Activated naive CD4-positive, alpha-beta T cell treated with anti-CD3 and anti-CD28 coated beads, Interleukin-2, amount 50 U/mL, for 24 hours (primary cell): ENCODE measurements at regions not wholly inside any gene's neighbourhood (a gene's known extent, or its start where the extent isn't known, plus 50 kb on each side); places are given as distances from the start of the nearest gene placed in this dataset.

Experiments used
- H3K27ac Mint-ChIP-seq: one replicate; pipeline ENCODE4 v1.8.0; 2021; ENCODE audit warnings: mild to moderate bottlenecking, mixed read lengths
- H3K27me3 Mint-ChIP-seq: one replicate; pipeline ENCODE4 v1.8.0; 2021; ENCODE audit warnings: mixed read lengths
- H3K36me3 Mint-ChIP-seq: one replicate; pipeline ENCODE4 v1.8.0; 2021; ENCODE audit warnings: mixed read lengths
- H3K4me1 Mint-ChIP-seq: one replicate; pipeline ENCODE4 v1.8.0; 2021; ENCODE audit warnings: mixed read lengths
- H3K4me3 Mint-ChIP-seq: one replicate; pipeline ENCODE4 v1.8.0; 2021; ENCODE audit warnings: mild to moderate bottlenecking, mixed read lengths
- H3K9me3 Mint-ChIP-seq: one replicate; pipeline ENCODE4 v1.8.0; 2021; ENCODE audit warnings: mixed read lengths

DNA sequence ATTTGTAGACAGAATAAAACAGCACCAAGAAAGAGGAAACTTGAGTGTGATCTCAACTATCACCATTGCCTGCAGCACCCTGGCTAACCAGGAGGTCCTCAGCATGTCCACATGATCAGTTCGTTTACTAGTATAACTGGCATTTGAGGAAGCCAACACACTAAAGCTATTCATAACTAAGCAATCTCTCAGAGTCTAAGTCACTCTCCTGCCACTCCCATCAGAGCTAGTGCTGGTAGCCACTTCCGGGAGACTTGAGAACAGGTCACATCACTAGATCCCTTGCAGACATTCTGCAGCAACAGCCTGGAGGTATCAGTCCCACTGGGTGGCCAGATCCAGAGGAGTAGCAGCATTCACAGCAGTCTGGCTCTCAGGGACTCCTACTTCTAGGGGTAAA lies 352.9 kb upstream of the OR4E1 start:
- Mint-ChIP-seq H3K27ac (no peak overlapping the region), H3K36me3 (no peaks in the 10 kb centered on the region), H3K4me1 (peaks cover 5% of the 10 kb centered on the region), H3K9me3 (no peaks in the 10 kb centered on the region), H3K27me3 (no peaks in the 10 kb centered on the region), H3K4me3 (no peak overlapping the region)

DNA sequence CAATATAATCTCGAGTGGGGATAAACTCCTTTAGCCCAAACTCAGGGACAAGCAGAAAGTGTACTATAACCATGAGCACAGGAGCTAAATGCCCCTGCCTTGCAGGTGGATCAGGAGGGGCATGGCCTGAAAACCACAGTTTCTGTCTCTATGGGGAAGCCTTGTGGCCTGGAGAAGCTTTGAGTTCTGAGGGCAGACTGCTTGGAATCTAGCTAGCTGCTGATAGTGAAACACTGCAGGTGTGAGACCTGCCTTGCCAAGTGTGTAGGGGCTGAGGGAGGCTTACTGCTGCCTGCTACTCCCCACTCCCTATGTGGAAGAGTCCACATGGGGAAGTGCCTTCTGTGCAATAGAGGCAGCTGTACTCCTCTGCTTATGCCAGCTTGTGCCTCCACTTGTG lies 352.3 kb upstream of the OR4E1 start:
- no peaks in the 10 kb centered on the region for H3K36me3 Mint-ChIP-seq
- H3K27ac Mint-ChIP-seq: no peak overlapping the region
- H3K9me3 Mint-ChIP-seq: no peaks in the 10 kb centered on the region
- H3K4me1 Mint-ChIP-seq: peaks cover 5% of the 10 kb centered on the region
- no peak overlapping the region for H3K4me3 Mint-ChIP-seq
- no peaks in the 10 kb centered on the region for H3K27me3 Mint-ChIP-seq

DNA sequence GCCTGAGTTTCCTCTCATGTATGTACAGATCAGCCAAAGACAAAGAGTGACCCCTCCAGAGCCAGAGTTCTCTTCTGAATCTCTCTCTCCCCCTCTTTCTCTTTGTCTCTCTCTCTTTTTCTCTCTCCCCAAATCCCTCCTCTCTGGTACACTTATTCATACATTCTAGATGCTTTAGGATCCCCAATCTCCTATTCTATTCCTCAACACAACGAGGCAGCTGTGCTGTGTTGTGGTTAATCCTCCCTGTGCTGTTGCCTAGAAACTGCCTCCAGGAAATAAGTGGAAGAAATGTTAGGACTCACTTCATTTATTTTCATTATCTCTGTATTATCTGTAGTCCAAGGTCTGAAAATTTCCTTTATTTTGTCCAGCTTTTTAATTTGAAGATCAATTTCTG lies 350.5 kb upstream of the OR4E1 start:
- Mint-ChIP-seq H3K36me3 (no peaks in the 10 kb centered on the region), H3K4me3 (no peak overlapping the region), H3K27ac (no peak overlapping the region), H3K27me3 (no peaks in the 10 kb centered on the region), H3K9me3 (no peaks in the 10 kb centered on the region), H3K4me1 (peaks cover 8% of the 10 kb centered on the region)

DNA sequence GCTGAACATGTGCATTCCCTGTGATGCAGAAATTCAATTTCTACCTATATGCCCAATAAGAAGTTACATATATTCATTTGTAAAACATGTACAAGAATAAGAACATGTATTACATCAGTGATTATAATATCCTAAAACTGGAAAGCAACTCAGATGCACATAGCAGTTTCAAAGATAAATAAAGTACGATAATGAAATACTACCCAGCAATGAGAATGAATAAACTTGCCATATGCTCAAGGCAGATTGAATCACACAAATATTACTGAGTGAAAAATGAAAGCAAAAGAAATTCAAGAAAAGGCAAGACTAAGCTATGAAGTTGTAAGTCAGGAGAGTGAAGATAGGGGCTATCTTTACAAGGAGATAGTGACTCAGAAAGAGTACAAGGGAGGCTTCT lies 345.3 kb upstream of the OR4E1 start:
- peaks cover 7% of the 10 kb centered on the region for H3K4me1 Mint-ChIP-seq
- H3K4me3 Mint-ChIP-seq: no peak overlapping the region
- no peaks in the 10 kb centered on the region for H3K9me3 Mint-ChIP-seq
- no peak overlapping the region for H3K27ac Mint-ChIP-seq
- no peaks in the 10 kb centered on the region for H3K27me3 Mint-ChIP-seq
- H3K36me3 Mint-ChIP-seq: no peaks in the 10 kb centered on the region

DNA sequence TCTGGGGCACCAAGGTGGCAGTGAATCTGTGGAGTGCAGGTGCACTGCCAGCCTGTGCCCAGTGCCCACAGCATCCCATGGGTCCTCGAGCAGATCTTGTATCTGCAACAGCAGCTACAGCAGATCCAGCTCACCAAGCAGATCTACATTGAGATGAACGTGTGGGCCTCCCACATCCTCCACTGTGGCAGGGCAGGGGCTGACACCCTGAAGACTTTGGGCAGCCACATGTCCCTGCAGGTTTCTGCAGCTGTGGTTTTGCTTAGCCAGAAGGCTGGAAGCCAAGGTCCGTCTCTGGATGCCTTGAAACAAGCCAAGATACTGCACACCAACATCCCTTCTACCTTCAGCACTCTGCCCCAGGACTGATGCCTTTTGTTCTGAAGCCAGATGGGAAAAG lies 338.8 kb upstream of the OR4E1 start:
- Mint-ChIP-seq H3K4me3 (no peak overlapping the region), H3K9me3 (no peaks in the 10 kb centered on the region), H3K4me1 (peaks cover 6% of the 10 kb centered on the region), H3K27me3 (no peaks in the 10 kb centered on the region), H3K27ac (no peak overlapping the region), H3K36me3 (no peaks in the 10 kb centered on the region)

DNA sequence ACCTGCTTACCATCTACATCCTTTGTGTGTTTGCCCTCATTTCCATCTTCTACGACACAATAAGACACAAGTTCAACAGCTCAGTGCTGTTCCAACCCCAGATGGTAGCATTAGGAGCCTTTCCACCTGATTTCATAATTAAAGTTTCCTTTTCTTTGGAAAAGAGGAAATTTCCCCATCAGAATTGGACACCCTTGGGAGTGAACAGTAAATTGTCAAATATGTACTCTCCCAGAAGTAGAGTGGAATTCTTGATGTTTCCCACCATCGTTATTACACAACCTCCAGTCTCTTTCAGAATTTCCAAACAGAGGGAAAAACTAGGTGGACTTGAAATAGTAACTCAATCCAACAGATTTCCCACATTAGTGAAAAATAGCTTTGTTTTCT lies 337.6 kb upstream of the OR4E1 start:
- Mint-ChIP-seq H3K4me1 (peaks cover 16% of the 10 kb centered on the region), H3K9me3 (no peaks in the 10 kb centered on the region), H3K4me3 (no peak overlapping the region), H3K36me3 (no peaks in the 10 kb centered on the region), H3K27me3 (no peaks in the 10 kb centered on the region), H3K27ac (no peak overlapping the region)

DNA sequence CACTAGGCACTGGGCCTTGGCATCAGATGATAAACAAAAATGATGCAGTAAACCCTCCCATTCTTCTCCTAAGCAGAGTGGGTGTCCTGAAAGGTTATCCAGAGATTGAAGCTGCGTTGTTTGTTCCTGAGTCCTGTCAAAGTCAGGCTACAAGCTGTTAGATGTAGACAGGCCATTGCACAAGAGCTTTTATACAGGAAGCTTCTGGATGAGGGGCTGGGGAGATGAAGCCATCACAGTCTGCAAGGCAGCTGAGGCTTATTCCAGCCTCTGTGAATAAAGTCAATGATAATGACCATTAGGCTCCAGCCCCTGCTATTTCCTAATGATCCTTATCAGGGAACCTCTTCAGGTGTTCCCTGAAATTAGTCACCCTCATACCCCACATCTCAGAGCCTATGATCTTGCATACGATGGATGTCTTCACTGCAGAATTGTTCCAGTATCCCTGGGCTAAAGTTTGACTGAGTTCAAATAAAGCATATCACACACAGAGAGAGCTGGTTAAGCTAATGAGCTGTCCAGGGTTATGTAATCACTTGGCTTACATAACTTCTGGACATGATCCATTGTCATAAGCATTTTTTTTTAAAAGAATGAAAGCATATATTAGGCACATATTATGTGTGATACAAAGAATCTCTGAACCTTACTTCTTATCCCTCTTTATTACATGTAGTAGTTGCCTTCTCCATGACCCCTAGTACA lies 337.1 kb upstream of the OR4E1 start:
- peaks cover 16% of the 10 kb centered on the region for H3K4me1 Mint-ChIP-seq
- H3K27me3 Mint-ChIP-seq: no peaks in the 10 kb centered on the region
- no peaks in the 10 kb centered on the region for H3K36me3 Mint-ChIP-seq
- peak overlapping the region; percentile 30 for H3K27ac Mint-ChIP-seq
- H3K4me3 Mint-ChIP-seq: no peak overlapping the region
- no peaks in the 10 kb centered on the region for H3K9me3 Mint-ChIP-seq

DNA sequence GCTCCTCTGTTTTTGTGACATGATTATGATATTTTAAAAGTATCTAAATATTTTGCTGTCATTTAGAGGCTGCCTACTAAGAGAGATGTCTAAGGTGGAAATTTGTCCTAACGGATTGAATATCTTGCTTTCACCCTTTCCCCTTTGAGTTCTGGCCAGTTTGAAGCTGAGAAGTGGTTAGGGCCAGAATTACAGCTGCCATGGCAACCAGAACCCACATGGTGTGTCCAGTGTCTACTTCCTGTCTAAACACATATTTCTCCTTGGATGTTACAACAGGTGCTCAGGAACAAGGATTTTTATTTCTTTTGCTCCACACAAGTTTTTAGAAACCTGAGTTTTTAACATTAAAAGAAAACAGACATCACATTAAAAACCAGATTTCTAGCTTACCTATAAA lies 335.1 kb upstream of the OR4E1 start:
- no peaks in the 10 kb centered on the region for H3K9me3 Mint-ChIP-seq
- H3K4me1 Mint-ChIP-seq: peaks cover 16% of the 10 kb centered on the region
- no peaks in the 10 kb centered on the region for H3K27me3 Mint-ChIP-seq
- H3K4me3 Mint-ChIP-seq: peak overlapping the region; percentile 23
- no peaks in the 10 kb centered on the region for H3K36me3 Mint-ChIP-seq
- no peak overlapping the region for H3K27ac Mint-ChIP-seq

DNA sequence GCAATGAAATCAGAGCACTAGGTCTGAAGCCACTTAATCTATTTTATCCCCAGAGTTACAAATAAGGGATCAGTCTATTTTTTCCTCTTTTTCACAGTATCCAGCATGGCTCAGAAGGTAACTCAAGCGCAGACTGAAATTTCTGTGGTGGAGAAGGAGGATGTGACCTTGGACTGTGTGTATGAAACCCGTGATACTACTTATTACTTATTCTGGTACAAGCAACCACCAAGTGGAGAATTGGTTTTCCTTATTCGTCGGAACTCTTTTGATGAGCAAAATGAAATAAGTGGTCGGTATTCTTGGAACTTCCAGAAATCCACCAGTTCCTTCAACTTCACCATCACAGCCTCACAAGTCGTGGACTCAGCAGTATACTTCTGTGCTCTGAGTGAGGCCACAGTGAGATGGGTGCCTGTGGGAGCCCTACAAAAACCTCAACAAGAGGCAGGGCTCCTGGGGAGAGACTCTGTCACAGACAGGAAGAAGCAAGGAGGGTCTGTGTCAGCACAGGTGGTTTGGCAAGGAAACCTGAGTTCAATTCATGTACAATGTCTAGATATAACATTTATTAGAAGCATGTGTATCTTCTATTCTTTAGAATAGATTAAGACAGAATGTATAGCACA lies 334.3 kb upstream of the OR4E1 start:
- no peaks in the 10 kb centered on the region for H3K36me3 Mint-ChIP-seq
- H3K27ac Mint-ChIP-seq: peak overlapping the region; percentile 96
- H3K27me3 Mint-ChIP-seq: no peaks in the 10 kb centered on the region
- no peaks in the 10 kb centered on the region for H3K9me3 Mint-ChIP-seq
- H3K4me1 Mint-ChIP-seq: peaks cover 17% of the 10 kb centered on the region
- H3K4me3 Mint-ChIP-seq: peak overlapping the region; percentile 87

DNA sequence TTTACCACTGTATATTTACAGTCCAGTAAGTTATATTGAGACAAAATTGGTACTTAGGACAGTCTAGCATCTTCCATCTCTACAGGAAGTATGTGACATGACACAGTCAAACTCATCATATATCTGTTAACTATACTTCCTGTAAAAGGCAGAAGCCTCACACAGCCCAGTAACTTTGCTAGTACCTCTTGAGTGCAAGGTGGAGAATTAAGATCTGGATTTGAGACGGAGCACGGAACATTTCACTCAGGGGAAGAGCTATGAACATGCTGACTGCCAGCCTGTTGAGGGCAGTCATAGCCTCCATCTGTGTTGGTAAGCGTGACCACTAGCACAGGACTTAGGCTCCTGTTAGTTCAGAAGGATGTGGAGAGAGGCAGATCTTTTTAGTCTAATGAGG lies 333.7 kb upstream of the OR4E1 start:
- Mint-ChIP-seq H3K9me3 (no peaks in the 10 kb centered on the region), H3K4me3 (peak overlapping the region; percentile 87), H3K4me1 (peaks cover 21% of the 10 kb centered on the region), H3K36me3 (no peaks in the 10 kb centered on the region), H3K27ac (peak overlapping the region; percentile 96), H3K27me3 (no peaks in the 10 kb centered on the region)

DNA sequence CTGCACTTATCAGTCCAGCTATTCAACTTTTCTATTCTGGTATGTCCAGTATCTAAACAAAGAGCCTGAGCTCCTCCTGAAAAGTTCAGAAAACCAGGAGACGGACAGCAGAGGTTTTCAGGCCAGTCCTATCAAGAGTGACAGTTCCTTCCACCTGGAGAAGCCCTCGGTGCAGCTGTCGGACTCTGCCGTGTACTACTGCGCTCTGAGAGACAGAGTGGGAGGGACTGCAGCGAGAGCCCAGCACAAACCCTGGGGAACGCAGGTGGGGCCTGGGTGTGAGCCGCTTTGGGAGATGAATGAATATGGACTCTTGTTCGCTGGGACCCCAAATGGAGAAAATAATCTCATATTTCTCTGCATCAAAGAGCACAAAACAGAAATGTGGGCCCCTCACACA lies 329.8 kb upstream of the OR4E1 start:
- Mint-ChIP-seq H3K4me3 (peak overlapping the region; percentile 84), H3K27me3 (no peaks in the 10 kb centered on the region), H3K27ac (peak overlapping the region; percentile 87), H3K4me1 (peaks cover 24% of the 10 kb centered on the region), H3K36me3 (no peaks in the 10 kb centered on the region), H3K9me3 (no peaks in the 10 kb centered on the region)

DNA sequence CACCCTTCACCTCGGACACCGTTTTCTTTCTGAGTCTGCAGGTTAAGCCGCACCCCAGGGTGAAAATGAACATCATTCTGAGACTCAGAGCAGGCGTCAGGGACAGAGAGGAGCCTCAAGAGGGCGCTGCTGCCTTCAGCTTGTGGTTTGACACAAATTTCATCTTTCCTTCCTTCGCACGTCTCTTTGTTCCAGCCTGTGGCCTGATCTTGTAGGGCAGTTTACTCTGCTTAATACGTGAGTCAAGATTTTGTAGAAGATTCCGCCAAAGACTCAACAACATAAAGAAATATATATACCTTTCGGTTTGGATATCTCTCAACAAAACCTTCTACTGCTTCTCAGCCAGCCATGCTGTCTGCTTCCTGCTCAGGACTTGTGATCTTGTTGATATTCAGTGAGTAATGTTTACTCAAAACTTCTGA lies 329.3 kb upstream of the OR4E1 start:
- H3K27ac Mint-ChIP-seq: peak overlapping the region; percentile 87
- H3K9me3 Mint-ChIP-seq: no peaks in the 10 kb centered on the region
- H3K27me3 Mint-ChIP-seq: no peaks in the 10 kb centered on the region
- no peaks in the 10 kb centered on the region for H3K36me3 Mint-ChIP-seq
- peaks cover 24% of the 10 kb centered on the region for H3K4me1 Mint-ChIP-seq
- H3K4me3 Mint-ChIP-seq: peak overlapping the region; percentile 84

DNA sequence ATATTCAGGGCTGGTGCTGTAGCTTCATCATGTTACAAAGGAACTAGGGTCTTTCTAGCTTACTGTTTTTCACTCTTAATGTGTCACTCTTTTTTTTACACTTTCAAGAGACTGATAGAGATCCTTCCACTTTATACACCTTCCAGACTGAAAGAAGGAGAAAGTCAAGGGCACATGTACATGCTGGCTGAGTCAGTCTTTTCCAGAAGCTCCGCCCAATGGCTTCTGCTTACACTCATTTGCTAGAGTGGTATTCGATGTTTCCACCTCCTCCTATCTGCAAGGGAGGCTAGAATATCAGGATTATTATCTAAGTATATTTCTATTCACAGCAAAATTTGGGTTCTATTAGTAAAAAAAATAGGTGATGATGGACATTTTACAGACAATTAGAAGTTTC lies 325.8 kb upstream of the OR4E1 start:
- peak overlapping the region; percentile 98 for H3K4me3 Mint-ChIP-seq

DNA sequence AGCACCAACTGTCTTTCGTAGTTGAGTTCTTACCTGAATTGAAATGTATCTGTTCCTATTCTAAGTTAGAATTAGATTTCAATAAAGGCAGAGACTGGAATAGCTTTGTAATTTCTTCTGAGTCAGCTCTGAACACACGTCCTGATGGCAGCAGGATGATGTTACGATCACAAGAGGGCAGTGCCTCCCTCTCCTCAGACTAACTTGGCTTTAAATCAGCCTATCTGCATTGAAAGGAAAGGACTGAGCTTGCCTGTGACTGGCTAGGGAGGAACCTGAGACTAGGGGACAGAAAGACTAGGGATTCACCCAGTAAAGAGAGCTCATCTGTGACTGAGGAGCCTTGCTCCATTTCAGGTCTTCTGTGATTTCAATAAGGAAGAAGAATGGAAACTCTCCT lies 323.7 kb upstream of the OR4E1 start:
- H3K4me3 Mint-ChIP-seq: peak overlapping the region; percentile 98
- peaks cover 26% of the 10 kb centered on the region for H3K4me1 Mint-ChIP-seq
- no peaks in the 10 kb centered on the region for H3K27me3 Mint-ChIP-seq
- peaks cover 2% of the 10 kb centered on the region for H3K36me3 Mint-ChIP-seq
- no peaks in the 10 kb centered on the region for H3K9me3 Mint-ChIP-seq
- H3K27ac Mint-ChIP-seq: peak overlapping the region; percentile 96

More for the DNA sequence above, 325.8 kb upstream of the OR4E1 start:
- Mint-ChIP-seq H3K4me1 (peaks cover 28% of the 10 kb centered on the region), H3K9me3 (no peaks in the 10 kb centered on the region), H3K27me3 (no peaks in the 10 kb centered on the region), H3K36me3 (peaks cover 2% of the 10 kb centered on the region), H3K27ac (peak overlapping the region; percentile 17)

DNA sequence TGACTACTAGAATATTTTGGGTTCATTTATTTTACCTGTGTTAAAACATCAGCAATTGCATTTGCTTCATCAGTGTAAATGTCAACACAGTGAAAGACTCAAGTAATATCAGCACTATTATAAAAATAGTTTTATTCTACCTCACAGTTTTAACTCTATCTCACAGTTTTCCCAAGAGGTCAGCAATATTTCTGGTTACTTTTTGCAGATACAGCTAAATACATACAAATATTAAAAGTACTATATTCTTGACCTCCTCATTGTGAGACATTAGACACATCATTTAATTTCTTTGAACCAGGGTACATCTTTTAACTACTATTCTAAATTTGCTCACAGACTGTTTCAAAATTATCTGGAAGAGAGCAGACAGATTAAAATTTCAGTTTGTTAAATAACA lies 321.7 kb upstream of the OR4E1 start:
- Mint-ChIP-seq H3K4me1 (peaks cover 22% of the 10 kb centered on the region), H3K4me3 (no peak overlapping the region), H3K27me3 (no peaks in the 10 kb centered on the region), H3K36me3 (peaks cover 2% of the 10 kb centered on the region), H3K27ac (no peak overlapping the region), H3K9me3 (no peaks in the 10 kb centered on the region)

DNA sequence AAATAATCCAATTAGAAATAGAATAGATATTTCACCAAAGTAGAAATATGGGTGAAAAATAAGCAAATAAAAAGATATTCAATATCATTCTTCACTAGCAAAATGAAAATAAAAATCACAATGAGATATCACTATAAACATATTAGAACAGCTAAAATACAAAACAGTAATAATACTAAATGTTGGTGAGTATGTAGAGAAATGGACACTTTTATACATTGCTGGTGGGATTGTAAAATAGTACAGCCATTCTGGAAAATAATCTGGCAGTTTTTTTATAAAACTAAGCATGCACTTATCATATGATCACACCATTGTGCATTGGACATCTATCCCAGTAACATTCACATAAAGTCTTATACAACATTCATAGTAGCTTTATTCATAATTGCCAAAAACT lies 320.2 kb upstream of the OR4E1 start:
- peaks cover 2% of the 10 kb centered on the region for H3K36me3 Mint-ChIP-seq
- no peak overlapping the region for H3K4me3 Mint-ChIP-seq
- H3K4me1 Mint-ChIP-seq: peaks cover 19% of the 10 kb centered on the region
- no peaks in the 10 kb centered on the region for H3K9me3 Mint-ChIP-seq
- no peaks in the 10 kb centered on the region for H3K27me3 Mint-ChIP-seq
- H3K27ac Mint-ChIP-seq: no peak overlapping the region

DNA sequence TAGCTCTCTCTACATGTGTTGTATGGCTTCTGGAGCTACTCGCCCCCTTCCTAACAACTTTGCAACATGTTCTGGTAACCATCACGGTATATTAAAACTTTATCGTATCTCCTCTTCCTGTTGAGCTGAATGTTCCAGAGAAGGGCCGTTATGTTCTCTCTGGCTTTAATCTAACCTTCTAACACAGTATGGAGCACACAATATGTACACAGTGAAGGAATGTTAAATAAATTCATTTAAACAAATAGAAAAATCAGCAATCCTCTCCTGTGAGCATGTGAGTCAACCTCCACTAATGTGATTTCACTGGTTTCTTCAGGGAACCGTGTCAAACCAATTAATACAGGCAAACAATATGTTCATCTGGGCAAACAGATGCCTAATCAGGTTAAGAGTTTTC lies 319.5 kb upstream of the OR4E1 start:
- peak overlapping the region; percentile 83 for H3K27ac Mint-ChIP-seq
- peaks cover 25% of the 10 kb centered on the region for H3K4me1 Mint-ChIP-seq
- H3K27me3 Mint-ChIP-seq: no peaks in the 10 kb centered on the region

More for the DNA sequence above, 319.5 kb upstream of the OR4E1 start:
- no peaks in the 10 kb centered on the region for H3K9me3 Mint-ChIP-seq
- peak overlapping the region; percentile 63 for H3K4me3 Mint-ChIP-seq
- H3K36me3 Mint-ChIP-seq: peaks cover 2% of the 10 kb centered on the region
